HuH-7 (cell line): ENCODE measurements at regions not wholly inside any gene's neighbourhood (a gene's known extent, or its start where the extent isn't known, plus 50 kb on each side); places are given as distances from the start of the nearest gene placed in this dataset.
A peak's percentile ranks its signal among the peaks of the same experiment; 100 is the strongest.

Experiments used
- DNase-seq: peaks from one replicate; pipeline ENCODE4 v3.0.0; 2011; ENCODE audit warnings: low spot score

DNA sequence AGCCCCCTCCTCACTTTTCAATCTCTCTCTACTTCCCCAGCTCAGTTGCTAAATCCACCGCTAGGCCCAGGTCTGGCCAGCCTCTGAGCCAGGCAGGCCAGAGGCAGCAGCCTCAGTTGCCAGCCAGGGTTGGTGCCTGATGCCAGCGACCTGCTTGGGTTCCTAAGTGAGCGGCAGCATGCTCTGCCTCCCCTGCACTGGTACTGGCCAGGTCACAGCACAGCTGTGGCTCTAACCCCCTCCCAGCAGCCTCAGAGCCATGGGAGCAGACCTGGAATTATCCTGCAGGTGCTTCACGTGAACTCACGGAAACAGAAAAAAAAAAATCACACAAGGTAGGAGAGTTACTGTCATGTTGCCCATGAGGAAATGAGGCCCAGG lies 82.5 kb upstream of the ATF3 start:
- no peak for DNase-seq

DNA sequence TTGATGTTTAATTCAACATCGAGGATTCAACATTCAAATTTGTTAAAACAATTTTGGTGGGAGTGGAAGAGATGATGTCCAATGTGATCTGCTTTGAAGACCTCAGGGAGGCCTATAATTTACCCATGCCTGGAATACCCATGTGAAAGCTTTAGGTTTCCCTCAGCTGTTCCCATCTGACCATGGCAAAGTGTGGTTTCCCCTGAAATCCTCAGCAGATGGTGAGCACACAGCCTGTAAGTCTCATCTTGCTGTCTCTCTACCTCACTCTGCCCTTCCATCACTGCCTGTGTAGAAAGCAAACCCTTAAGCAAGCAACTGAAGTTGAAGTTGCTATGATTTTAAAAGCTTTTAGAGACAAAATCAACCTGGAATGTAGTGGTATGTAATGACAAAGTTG lies 80.1 kb upstream of the ATF3 start:
- DNase-seq, result no peak

DNA sequence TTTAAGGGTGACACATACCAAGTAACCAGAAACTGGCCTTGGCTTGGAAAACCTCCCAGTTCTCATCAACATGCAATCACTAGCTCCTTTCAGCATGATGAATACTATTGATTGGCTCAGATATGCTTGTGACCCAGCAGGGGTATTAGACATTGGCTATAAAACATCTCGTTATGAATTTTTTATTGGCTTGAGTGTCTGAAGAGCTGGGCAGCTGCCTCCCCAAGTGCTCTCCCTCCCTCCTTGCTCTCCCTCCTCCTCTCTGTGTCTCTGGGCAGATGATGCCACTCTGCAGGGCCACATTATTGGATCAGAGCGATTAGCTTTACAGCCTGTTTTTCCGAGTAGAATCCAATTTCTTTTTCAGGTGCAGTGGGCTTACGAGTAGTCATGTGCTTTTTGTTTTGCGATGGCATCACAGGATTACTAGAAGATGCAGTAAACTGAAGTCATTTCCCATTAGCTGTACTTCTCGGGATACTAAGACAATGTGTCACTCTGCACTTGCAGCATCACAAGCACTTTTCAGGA lies 79.3 kb upstream of the ATF3 start:
- no peak for DNase-seq

- DNase-seq, result no peak
Measured at GRCh38 chr1:212531267-212531666, 77.3 kb upstream of the ATF3 start.

DNA sequence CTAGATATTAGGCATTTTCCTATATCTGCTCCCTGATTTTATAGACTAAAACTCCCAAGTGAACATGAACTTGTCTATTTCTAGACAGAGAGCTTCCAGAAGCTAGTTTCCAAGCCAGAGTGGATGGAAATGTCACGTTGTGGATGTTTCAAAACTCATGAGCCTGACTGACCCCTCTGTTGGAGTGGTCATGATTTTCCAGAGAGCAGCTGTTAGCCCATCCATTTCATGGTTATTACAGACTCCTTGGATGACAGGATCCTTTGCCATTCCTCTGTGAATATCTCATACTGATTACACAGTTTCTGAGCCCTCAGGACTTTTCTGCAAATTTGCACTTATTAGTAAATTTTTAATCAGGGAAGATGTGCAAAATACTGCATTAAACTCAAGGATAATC lies 76.8 kb upstream of the ATF3 start:
- no peak for DNase-seq

DNA sequence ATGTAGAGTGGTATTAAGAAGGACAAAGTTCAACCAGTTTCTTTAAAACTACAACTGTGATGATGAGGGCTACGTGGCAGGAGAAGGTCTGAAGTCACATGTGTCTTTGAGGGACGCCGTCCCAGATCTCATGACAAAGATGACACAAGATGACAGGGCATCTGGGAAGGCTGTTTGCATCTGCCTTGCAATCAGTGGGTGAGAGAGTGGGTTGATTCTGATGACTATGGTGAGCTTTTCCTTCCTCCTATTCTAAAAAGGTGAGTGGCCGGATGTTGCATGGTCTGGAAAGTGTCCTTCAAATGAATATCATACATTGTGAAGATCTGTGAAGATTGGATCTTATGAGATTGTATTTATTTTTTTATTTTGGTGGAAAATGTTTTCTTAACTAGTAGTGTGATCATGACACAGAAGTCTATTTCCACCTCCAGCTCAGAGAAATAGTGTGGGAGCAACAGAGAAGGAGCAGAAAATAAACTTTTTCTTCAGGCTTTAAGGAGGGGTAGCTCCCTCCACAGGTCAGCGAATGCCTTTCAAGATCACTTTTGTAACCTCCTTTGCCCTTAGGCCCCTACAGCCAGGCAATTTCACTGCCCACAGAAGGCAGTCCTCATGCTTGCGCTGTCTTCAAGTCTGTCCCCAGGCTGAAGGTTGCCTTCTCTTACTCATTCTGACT lies 76.0 kb upstream of the ATF3 start:
- no peak for DNase-seq

DNA sequence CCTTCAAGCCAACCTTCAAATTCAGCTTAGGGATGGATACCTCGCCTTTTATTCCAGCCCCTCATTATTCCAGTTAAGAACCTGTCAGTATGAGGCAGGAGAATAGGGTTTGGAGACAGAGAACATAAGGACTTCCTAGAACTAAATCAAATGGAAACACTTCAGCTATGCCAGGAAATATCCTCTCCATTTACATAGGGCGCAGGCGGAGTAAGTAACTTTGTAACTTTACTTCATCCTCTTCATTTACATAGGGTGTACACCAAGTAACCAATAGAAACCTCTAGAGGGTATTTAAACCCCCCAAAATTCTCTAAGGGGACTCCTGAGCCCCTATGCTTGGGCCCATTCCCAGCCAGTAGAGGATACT lies 75.4 kb upstream of the ATF3 start:
- no peak for DNase-seq

GRCh38 chr1:212536586-212536985 lies 72.0 kb upstream of the ATF3 start:
- no peak for DNase-seq

DNA sequence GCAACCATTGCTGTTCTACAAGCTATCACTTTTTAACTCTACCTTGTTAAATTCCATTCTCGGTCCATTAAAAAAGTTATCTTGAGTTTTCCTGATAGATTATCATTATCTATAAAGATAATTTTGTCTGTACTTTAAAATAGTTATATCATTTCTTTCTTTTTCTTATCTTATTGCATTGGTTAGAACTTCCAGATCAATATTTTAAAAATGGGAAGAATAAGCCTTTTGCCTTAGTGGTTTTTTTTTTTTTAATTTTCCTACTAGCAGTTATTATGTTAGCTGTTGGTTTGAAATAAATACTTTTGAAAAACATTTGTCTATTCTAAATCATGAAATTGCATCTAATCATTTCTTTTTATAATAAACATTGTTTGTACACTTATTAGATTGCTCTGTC lies 71.0 kb upstream of the ATF3 start:
- DNase-seq, result no peak

DNA sequence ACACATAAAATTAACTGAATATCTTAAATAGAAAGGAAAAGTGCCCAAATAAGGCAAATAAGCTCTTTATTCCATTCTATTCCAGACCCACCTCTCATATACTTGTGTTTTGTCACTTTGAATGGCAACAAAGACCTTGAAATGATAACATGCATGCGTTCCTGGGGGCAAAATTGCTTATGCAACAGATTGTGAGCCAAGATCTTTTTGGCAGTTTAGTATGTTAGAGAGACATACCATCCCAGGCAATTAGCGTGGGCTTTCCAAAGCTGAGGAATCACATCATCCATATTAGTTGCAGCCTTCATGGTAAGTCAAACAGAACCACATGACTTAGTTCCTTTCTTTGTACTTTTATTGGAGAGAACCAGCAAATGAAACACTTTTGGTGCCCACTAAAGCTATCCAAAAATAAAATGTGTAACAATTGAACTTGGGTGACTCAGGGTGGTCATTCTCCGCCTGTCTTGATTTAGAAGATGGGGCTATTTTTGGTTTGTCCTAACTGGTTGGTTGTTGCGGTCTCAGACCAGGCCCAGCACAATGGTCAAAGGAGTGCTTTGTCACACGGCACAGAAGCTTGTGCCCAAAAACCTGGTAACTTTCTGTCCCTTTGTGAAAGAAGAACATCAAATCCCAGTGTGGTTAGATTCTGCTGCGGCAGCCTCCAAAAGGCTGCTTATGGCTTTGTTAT lies 68.7 kb upstream of the ATF3 start:
- DNase-seq, result no peak

DNA sequence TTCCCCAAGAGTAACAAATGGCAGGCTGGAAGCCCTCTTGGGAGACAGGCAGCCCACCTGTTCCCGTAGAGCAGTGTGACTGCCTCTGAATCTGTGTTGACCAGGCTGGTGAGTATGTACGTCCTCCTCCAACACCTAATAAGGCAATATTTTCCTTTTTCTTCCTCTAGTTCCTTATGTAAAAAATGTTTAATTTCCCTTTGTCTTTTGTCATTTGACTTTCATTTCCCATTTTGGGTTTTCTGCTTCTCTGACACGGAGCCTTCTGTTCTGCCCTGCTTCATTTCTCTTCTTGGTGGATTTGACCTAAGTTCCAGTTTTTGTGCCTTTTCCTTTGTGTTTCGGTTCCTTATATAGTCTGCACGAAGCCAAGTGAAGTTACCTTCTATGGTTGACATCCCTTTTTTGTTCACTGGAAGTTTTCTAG lies 65.8 kb upstream of the ATF3 start:
- no peak for DNase-seq

DNA sequence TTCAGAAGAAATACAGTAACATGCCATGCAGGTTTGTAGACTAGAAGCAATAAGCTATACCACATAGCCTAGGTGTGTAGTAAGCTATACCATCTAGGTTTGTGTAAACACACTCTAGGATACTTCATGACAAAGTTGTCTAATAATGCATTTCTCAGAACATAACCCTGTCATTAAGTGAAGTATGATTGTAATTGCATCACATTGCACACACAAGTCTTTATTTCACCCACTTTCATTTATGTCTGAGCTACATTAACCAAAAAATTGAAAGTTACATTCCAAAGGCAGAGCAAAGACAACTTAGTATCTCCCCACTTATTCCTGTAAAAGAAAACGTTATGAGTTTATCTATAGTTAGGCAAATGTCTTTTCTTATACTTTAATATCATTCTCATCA lies 64.5 kb upstream of the ATF3 start:
- no peak for DNase-seq

GRCh38 chr1:212545941-212546635 lies 62.5 kb upstream of the ATF3 start:
- no peak for DNase-seq

- no peak for DNase-seq
Measured at GRCh38 chr1:212549503-212550017, 59.0 kb upstream of the ATF3 start.

DNA sequence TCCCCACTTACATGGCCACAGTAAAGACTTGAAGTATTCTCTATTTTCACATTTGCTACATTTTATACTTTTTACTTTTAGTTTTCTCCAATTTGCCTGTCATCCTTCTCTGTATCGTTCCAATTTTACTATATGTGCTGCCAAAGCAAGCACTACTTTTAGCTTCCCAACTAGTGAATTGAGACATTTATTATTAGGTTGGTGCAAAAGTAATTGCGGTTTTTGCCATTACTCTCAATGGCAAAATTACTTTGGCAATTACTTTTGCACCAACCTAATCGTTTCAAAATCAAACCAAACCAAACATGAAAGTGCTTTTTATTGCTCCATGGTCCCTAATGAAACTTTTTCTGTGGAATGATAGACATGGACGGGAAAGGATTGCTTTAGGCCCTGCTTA lies 56.6 kb upstream of the ATF3 start:
- no peak for DNase-seq

- DNase-seq, result no peak
Measured at GRCh38 chr1:212553676-212554075, 54.9 kb upstream of the ATF3 start.

- DNase-seq, result no peak
Measured at GRCh38 chr1:212554401-212554800, 54.2 kb upstream of the ATF3 start.

DNA sequence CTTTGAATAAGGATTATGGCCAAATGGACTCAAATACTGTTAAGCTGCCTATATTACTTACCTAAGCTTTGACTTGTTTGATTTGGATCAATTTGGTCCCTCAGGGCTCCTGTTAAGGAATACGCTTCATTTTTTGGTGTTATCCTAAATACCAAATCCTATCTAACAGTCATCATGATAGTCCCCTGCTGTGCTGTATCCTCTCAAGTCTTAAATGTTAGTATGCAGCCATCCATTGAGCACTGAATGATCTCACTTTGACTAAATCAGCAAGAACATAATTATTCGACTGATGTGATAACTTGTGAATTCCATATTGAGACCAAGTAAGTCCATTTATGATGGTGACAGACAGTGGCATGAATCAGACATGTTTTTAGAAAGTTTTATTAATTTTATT lies 53.1 kb upstream of the ATF3 start:
- no peak for DNase-seq

- no peak for DNase-seq
Measured at GRCh38 chr1:212556822-212557549, 51.6 kb upstream of the ATF3 start.

DNA sequence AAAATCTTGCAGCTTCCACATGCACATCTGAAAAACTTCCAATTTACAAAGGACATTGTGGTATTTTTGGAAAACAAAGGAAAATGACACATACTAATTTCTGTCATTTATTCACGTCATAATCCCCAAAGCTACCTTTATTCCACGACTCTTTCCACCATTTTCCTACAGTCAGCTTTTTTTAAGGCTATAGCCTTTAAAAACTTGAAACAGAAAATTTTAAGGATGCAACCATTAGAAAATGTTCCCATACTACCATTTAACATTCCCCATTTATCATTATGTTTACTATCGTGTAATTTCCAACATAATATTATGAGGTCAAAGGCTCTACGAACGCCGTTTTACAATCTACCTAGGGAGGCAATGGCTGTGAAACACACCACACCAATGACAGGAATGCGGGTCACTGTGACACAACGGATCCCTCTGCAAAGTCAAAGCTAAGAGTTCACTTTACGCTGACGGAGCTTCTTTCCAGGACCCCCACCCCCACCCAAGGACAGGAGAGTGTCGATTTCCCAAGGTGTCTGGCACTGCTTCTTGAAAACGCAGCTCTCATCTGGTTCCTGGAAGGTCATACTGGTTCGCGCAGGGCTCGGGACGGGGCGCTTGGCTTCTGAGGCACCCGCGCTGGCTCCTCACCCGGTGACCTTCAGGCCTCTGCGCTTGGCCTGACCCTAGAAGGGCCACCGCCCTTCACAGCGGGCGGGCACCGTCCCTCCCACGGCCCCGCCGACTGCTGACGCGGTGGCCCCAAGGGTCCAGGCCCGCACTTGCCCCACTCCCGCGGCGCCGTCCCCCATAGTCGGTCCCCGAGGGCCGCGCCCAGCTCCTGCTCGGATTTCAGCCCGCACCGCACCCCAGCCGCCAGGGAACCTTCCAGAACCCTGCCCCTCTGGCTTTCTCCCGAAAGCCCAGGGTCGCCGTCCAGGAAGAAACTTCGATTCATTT lies 50.5 kb upstream of the ATF3 start:
- peak; percentile 45 for DNase-seq
